ENCODE measurements at regions not wholly inside any gene's neighbourhood (a gene's known extent, or its start where the extent isn't known, plus 50 kb on each side); places are given as distances from the start of the nearest gene placed in this dataset.

- no peak for TF ChIP-seq POLR2A (IDR thresholded peaks at IDR 0.05; ENCODE audit: extremely low read depth, insufficient read length)
- no peak for TF ChIP-seq MAX (IDR thresholded peaks at IDR 0.05; ENCODE audit: low read depth, low read length)
- TF ChIP-seq MYC (IDR thresholded peaks at IDR 0.05; ENCODE audit: low read depth, low read length), result no peak
- no peak for TF ChIP-seq CTCF (IDR thresholded peaks at IDR 0.05; ENCODE audit: low read depth, low read length)
- no peak for DNase-seq (ENCODE audit: low read depth)
- H3K4me3 ChIP-seq (ENCODE audit: low read depth, low read length), result no peak overlapping the region
Measured at GRCh38 chr9:84617411-84618029, 52.0 kb upstream of the NTRK2 start.
